ENCODE measurements at regions not wholly inside any gene's neighbourhood (a gene's known extent, or its start where the extent isn't known, plus 50 kb on each side); places are given as distances from the start of the nearest gene placed in this dataset.

DNA sequence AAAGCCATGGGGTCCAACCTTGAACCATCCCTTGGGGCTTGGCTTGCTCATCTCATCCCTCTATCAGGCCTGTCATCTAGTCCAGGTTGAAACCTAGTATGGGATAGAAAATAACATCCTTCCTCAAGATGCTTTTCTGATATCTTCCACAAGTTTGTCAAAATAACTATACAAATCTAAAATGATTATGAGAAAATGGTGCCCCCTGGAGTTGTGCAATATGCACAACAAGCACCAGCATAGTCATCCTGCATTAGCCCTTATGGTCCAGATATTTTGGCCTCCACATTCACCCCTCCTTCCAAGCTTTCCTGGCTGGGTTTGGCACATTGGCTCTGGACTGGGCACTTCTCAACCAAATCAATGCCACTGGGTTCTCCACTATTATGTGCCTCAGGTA, 101.2 kb downstream of the TBX19 start:
- DNase-seq, result no peak

DNA sequence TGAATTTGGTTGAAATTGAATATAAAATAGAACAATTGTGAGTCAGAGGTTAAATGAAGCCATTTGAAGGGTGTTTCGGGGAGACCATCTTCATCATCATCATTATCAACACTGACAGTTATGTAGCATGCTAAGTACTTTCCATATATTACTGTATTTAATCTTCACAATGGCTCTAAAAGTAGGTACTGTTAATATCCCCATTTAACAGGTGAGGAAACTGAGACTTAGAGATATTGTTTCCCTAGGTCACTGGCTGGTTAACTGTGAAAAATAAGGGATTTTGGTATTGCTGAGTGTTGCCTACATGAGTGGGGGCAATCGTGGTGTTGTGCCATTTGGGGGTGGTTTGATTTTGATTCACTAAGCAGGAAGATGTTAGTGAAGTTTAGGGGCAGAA, 100.3 kb downstream of the TBX19 start:
- DNase-seq, result no peak

DNA sequence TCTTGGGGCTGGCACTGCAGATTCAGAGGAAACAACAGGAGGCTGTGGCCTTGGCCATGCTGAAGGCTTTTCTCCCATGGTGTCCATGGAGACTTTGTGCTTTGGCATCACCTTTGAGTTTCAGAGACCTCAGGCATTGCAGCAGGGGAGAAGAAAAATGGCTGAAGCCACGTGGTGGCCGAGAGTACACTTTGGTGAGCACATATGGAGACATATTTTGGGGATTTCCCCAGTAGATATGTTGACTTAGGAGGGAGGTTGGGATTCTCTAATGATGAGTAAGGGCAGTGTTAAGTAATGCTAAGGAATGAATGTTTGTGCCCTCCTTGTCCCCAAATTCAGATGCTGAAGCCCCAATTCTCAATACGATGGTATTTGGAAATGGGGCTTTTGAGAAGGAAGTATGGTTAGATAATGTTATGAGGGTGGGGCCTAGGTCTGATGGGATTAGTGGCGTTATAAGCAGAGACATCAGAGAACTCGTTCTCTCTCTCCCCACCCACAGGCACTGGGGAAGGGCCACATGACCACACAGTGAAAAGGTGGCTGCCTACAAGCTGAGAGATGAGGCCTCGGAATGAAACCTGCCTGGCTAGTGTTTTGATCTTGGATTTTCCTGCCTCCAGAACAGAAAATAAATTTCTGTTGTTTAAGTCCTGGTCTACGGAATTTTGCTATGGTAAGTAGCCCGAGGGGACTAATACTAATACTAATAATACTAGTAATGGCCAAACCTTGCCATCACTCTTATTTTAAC, 98.6 kb downstream of the TBX19 start:
- DNase-seq, result no peak

DNA sequence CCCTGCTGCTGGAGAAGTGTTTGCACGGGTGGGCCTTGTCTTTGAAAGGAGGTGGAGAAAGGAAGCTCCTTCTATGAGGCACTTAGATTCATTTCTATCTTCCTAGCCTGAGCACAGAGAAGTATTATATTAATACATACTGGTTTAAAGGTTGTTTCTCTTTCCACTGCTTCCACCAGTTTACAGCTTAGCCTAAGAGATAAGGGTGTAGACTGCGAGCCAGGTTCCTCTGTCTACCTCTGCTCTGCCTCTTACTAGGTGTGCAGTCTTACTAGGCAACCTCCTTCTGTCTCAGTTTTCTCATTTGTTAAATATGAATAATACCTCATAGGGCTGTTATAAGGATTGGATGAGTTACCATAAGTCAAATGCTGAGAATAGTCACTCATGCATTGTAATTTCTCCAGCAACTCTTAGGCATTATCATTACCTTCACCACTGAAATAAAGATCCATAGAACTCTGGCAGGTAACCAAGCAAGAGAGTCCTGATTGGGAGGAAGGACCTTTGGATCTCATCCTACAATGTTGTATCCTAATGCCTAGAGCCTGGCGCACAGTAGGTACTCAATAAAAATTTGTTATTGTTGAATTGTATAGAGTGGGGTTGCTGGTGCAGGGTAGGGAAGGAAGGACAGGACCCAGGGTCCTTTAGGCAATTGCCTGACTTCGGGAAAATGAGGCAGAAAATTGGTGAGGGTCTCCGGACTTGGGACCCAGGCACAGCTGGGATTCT, 95.1 kb downstream of the TBX19 start:
- no peak for DNase-seq

DNA sequence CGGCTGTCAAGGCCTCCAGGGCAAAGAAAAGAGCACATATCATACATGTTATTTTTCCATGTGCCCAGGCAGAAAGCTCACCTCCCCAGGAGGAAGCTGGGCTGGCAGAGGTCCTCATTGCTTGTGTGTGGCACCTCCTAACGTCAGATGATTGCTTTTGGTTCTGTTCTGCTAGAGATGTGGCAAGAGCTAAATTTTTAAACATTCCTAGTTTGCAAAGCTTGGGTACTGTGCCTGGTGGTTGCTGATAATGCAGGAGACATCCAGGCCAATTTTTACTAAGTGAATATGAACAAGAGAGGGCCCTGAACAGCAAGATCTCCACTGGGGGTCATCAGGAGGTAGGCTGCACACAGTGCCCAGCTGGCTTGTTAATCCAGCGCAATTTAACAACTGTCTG, 93.9 kb downstream of the TBX19 start:
- DNase-seq, result no peak

DNA sequence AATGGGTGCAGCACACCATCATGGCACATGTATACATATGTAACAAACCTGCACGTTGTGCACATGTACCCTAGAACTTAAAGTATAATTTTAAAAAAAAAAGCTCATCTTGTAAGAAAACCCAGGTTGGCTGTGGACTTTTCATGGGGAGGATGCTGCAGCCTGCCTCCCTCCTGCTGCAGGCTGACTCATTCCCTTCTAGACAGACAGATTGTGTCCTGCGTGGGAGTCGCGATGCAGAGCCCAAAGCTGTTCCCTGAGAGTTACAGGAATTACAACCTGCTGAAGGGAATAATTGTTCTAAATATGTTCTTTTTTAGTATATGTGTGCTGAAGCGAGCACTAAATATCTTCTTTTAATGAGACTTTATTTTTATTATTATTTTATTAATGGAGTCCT, 93.2 kb downstream of the TBX19 start:
- DNase-seq, result no peak

DNA sequence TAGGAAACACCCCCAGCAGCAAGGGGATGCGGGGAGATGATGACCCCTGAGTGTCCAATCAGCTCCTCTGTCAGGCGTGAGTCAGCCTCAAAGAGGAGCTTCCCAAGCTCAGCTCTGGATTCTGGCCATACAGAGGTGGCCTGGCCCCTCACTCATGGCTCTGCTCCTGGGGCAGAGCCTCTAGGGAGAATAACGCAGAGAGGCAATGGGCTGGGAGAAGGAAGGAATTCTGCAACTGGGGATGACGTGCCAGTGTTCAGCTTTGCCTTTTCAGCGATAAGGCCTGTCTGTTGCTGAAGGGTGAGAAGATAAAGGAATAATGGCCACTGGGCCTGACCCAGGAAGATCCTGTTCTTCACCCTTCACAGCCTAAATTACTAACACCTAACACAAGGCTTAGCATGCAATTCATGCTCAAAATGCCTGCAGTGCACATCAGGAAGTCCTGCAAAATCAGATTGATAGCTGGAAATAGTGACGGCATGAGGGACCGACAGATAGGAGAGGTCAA, 92.2 kb downstream of the TBX19 start:
- DNase-seq, result no peak

DNA sequence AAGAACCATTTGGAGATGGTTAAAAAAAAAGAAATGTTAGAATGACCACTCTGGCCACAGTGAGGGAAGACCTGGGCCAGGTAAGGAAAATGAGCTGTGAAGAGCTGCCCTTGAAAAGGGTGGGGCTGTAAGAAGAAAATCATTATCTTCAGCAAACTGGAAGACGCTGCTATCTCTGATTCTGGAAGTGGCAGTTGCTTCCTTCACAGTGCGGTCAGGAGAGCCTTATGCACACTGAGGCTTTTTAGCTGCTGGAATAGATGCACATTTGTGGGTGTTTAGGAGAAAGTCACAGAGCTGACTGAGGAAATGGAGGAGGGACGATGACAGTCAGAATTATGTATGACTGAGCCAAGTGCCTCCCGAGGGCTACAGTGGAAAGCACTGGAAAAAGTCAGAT, 91.6 kb downstream of the TBX19 start:
- no peak for DNase-seq

DNA sequence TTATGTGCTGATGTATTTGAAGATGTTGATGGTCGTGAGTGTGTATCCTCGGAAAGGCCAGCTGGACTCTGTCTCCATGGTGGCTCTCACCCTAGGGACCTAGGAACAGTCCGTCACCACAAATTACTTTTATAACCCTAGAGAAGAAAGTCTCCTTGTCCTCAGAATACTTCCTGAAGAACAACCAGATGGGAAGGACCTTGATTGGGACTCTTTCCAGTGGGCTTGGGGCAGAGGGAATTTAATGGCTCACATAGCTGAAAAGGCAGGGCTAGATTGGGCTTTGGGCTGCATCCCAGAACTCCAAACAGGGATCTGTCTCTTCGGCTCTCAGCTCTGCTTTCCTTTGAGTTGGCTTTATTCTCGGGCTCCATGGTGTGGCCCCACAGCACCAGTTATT, 90.8 kb downstream of the TBX19 start:
- DNase-seq, result no peak

DNA sequence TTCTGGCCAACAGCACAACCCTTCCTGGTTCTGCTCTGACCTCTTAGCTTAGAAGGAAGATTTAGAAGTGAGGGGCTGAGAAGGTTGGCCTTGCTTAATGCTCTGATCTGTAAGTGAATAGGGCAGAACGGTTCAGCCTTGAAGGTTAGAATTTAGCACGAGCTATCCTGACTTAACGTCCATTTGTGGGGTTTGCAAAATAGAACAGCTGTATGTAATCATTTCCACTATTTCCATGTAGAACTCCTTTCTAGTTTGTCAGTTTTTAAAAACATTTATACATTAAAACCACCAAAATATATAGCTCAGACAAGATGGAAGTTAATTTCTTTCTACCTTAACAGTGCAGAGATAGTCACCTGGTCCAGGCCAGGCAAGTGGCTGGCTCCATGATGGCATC, 89.9 kb downstream of the TBX19 start:
- no peak for DNase-seq

DNA sequence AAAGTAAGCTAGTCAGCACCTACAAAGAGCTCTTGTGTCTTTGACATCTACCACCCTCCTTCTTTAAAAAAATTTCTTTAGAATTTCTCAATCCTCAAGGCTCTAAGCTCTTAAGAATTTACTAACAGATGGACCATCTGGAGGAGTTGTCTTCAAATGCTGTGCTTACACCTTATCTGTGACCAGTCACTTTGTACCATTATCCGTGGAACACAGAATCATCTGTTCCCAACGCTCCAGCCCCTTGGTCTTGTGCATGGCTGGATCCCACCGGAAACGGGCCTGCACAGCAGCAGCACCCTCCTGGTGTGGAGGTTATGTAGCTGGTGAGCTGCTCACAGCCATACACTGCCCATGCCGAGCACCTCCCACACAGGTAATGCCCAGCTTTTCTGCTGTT, 89.0 kb downstream of the TBX19 start:
- no peak for DNase-seq

DNA sequence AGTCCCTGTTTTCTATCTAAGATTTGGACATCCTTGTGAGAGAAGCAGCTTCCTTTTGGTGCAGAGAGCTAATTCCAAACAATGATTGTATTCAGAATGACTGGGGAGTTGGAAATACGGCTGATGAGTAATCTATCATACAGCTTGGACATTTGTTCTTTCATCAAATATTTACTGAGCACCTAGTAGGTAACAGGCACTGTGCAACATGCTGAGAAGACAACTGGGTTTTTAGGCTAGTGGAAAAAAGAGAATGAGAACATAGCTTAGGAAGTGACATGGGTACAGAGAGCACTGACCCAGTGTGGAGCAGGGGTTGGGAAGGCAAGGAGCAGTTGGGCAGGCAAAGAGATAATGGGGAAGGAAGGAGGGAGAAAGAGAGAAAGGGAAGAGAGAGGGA, 87.5 kb downstream of the TBX19 start:
- no peak for DNase-seq

DNA sequence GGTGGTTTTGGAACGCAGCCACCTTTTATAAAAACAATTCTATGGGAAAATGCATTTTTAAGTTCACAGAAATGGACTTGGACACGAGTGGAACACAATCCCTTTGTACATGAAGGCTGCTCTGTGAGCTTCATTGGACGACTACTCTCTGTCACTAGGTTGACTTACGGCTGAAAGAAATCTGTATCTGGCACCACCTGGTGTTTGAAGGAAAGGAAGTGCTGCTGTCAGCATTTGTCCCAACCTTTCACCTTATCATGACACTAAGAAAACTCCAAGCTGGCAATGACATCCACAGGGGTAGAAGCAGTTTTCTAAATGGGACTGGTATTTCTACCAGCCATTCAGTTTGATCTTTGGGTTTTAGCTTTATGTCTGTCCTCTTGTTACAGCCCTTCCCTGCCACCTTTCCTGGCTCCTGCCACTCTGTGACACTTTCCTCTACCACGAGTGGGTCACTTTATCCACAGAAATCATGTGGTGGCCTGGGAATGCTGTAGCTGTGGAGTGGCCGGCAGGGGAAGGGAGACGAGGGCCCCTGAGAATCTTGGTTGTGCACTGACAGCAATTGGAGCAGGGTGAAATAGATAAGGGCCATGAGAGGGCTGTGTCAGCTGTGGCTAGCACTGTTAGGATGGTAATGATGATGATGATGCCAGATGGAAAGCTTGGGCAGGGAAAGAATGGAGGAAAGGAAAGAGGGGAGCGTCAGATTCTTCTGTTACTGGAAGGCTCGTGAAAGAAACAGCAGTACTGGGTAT, 85.2 kb downstream of the TBX19 start:
- DNase-seq, result no peak
